Motor neuron (in vitro differentiated cells): ENCODE measurements at regions not wholly inside any gene's neighbourhood (a gene's known extent, or its start where the extent isn't known, plus 50 kb on each side); places are given as distances from the start of the nearest gene placed in this dataset.
A peak's percentile ranks its signal among the peaks of the same experiment; 100 is the strongest.

Source experiments
- ATAC-seq, 8 experiments: fragments of 200-7000 bp; cut with Tn5 transposase; replicated peaks in 6 of 8; 2 replicates each; pipeline ENCODE4 v1.8.0; 2021; ENCODE audit warnings: mild to moderate bottlenecking in 8 of 8, moderate library complexity in 8 of 8
- H3K27ac ChIP-seq, 2 donors: fragments of 250-450 bp; sonication (Bioruptor Pico); 2 replicates each; pipeline ENCODE4 v1.9.0; 2021; ENCODE audit warnings: antibody characterized with exemption in 2 of 2, mild to moderate bottlenecking in 2 of 2, moderate library complexity in 1 of 2
- H3K4me1 ChIP-seq, 2 donors: fragments of 250-450 bp; sonication (Bioruptor Pico); replicated peaks in 1 of 2; 2 replicates each; pipeline ENCODE4 v1.6.1; 2021; ENCODE audit warnings: antibody characterized with exemption in 2 of 2, mild to moderate bottlenecking in 2 of 2, moderate library complexity in 1 of 2
- H3K4me3 ChIP-seq, 5 donors: fragments of 250-450 bp; sonication (Bioruptor Pico); 2 replicates each; pipeline ENCODE4 v1.9.0; 2021; ENCODE audit warnings: antibody characterized with exemption in 5 of 5, mild to moderate bottlenecking in 5 of 5, moderate library complexity in 4 of 5
- WGBS, 10 experiments: fragments of 450-650 bp; shearing (Covaris generic); methylation state at CpG; one replicate each; pipeline ENCODE4 v1.0.0; 2022; 5-methylcytosine and 5-hydroxymethylcytosine counted together
- in situ Hi-C, 9 experiments: fragments of 400-800 bp; cut with MboI; loops; one replicate each; pipeline ENCODE4 v1.15.0; 2021; ENCODE audit warnings: low sequenced_read_pairs in 9 of 9, low pct_unique_long_range_greater_than_20kb in 2 of 9; ENCODE audit not compliant: unreplicated experiment in 9 of 9

- ATAC-seq: no peak
- in situ Hi-C loops: loop anchor here in 4 of 9 experiments (25.0 kb wide), 2 partner anchors 132 to 682 kb away; partner anchors contain the start of gene ATP1B1 (in 1 of the 4)
- WGBS, 10 experiments: 54 to 95% (median 85%) methylated on average over 1 to 12 of the region's 13 CpGs; no CpG with 5 or more reads in 2 of the 10 experiments
- Histone ChIP-seq H3K27ac (no peak overlapping the region), H3K4me1 (peaks cover 15 to 23% of the 10 kb centered on the region in 2 donors), H3K4me3 (no peak overlapping the region)
Measured at GRCh38 chr1:168430321-168430720, 113.5 kb downstream of the XCL2 start.

DNA sequence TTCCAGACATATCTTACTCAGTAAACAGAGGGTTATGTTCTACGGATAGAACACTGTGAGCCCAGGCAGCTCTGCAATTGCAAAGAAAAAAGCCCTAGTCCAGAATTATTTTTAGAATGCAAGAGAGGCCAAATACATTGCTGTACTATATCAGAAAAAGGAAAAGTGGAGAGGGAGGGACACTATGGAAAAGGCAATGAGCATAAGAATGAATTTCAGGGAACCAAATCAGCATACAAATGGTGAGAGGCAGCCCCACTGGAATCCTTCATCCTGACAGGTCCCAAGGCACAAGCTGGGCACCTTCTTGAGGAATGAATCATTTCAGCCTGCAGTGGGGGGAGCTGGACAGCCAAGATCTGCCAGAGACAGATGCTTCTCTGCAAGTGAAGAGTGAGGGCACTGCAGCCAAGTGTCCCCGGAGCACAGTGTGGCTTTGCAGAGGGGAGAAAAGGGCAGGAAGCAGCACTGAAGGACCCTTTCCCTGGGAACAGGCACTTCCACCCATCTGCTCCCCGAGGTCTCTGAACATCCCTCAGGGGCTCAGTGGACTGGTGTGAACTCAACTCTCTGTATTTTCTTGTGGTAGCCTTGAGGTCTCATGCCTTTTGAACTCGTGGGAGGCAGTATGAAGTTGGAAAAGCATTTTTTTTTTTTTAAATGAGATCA lies 115.6 kb downstream of the XCL2 start:
- 0 to 43% (median 3%) methylated on average over 1 to 3 of the region's 4 CpGs; no CpG with 5 or more reads in 2 of the 10 experiments for WGBS, 10 experiments
- H3K4me1 ChIP-seq: peaks cover 15 to 23% of the 10 kb centered on the region in 2 donors
- no peak overlapping the region for H3K4me3 ChIP-seq
- in situ Hi-C loops: loop anchor here in 4 of 9 experiments (25.0 kb wide), 2 partner anchors 134 to 684 kb away; partner anchors contain the start of gene ATP1B1 (in 1 of the 4)
- H3K27ac ChIP-seq: peak overlapping the region; percentile 18 to 71
- ATAC-seq: peak in 7 of 8 experiments; percentile 65 to 98 (median 94)

- in situ Hi-C loops: loop anchor here in 4 of 9 experiments (25.0 kb wide), 2 partner anchors 135 to 685 kb away; partner anchors contain the start of gene ATP1B1 (in 1 of the 4)
- peaks cover 22 to 23% of the 10 kb centered on the region in 2 donors for H3K4me1 ChIP-seq
- H3K4me3 ChIP-seq: no peak overlapping the region
- 20 to 100% (median 75%) methylated on average over 1 of the region's 1 CpG; no CpG with 5 or more reads in 5 of the 10 experiments for WGBS, 10 experiments
- ATAC-seq: no peak
- H3K27ac ChIP-seq: no peak overlapping the region
Measured at GRCh38 chr1:168427051-168427450, 116.7 kb downstream of the XCL2 start.

DNA sequence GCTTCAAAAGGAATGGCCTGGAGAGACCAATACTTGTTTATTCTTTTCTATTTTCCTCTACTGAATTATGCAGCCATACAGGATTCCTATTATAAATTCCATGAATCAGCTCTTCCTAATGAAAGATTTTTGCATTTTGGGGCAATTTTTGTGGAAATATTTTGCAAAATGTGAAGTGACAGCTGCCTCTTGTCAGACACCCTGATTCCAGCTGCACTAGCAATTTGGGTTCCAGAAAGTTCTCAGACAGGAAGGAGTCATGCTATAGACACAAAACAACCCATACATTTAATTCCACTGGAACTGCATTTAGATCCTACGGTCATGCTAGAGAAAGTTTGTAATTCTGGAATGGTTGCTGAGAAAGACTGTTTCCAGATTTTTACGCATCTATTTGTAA lies 119.5 kb downstream of the XCL2 start:
- ATAC-seq: no peak
- WGBS, 10 experiments: 0 to 100% (median 59%) methylated on average over 1 to 2 of the region's 2 CpGs; no CpG with 5 or more reads in 2 of the 10 experiments
- H3K27ac ChIP-seq: no peak overlapping the region
- no peak overlapping the region for H3K4me3 ChIP-seq
- in situ Hi-C loops: no loop called here
- H3K4me1 ChIP-seq: peaks cover 22 to 23% of the 10 kb centered on the region in 2 donors

GRCh38 chr1:168422203-168422847 lies 121.5 kb downstream of the XCL2 start:
- H3K4me3 ChIP-seq: no peak overlapping the region
- WGBS, 10 experiments: 43 to 87% (median 71%) methylated on average over 1 of the region's 1 CpG; no CpG with 5 or more reads in 4 of the 10 experiments
- in situ Hi-C loops: no loop called here
- peaks cover 6 to 9% of the 10 kb centered on the region in 2 donors for H3K4me1 ChIP-seq
- H3K27ac ChIP-seq: no peak overlapping the region
- no peak for ATAC-seq

GRCh38 chr1:168421399-168422004 lies 122.3 kb downstream of the XCL2 start:
- in situ Hi-C loops: no loop called here
- no peak for ATAC-seq
- 40 to 100% (median 82%) methylated on average over 1 to 3 of the region's 3 CpGs; no CpG with 5 or more reads in 1 of the 10 experiments for WGBS, 10 experiments

DNA sequence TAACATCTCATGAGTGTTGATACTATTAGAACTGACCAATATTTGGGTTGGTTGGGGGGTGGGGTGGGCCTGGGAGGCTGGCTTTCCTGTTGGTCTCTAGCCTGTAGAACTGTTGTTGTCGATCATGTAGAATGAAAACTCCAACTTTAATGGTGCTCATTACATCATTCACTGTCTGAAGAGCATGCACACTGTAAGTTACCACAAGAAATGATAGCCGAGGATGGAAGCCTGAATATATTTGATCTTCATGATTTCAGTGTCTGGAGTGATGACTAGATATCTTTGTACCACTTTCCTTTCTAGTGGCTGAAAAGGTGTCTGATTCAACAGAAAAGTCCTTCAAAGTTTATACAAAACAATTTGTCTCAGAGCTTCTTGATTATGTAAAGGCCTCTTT lies 123.6 kb downstream of the XCL2 start:
- 33 to 100% (median 79%) methylated on average over 1 to 2 of the region's 2 CpGs; no CpG with 5 or more reads in 2 of the 10 experiments for WGBS, 10 experiments
- no peak for ATAC-seq
- in situ Hi-C loops: no loop called here
- no peak overlapping the region for H3K27ac ChIP-seq
- no peak overlapping the region for H3K4me3 ChIP-seq
- peaks cover 0 to 6% of the 10 kb centered on the region in 2 donors for H3K4me1 ChIP-seq

More at GRCh38 chr1:168421399-168422004, 122.3 kb downstream of the XCL2 start:
- H3K4me3 ChIP-seq: no peak overlapping the region
- H3K27ac ChIP-seq: no peak overlapping the region
- peaks cover under 1 to 6% of the 10 kb centered on the region in 2 donors for H3K4me1 ChIP-seq

GRCh38 chr1:168419736-168420135 lies 124.1 kb downstream of the XCL2 start:
- peak in 1 of 8 experiments; percentile 25 for ATAC-seq
- H3K27ac ChIP-seq: no peak overlapping the region
- H3K4me3 ChIP-seq: no peak overlapping the region
- peaks cover 0 to 6% of the 10 kb centered on the region in 2 donors for H3K4me1 ChIP-seq
- in situ Hi-C loops: no loop called here
- 34 to 100% (median 84%) methylated on average over 1 to 4 of the region's 4 CpGs for WGBS, 10 experiments

DNA sequence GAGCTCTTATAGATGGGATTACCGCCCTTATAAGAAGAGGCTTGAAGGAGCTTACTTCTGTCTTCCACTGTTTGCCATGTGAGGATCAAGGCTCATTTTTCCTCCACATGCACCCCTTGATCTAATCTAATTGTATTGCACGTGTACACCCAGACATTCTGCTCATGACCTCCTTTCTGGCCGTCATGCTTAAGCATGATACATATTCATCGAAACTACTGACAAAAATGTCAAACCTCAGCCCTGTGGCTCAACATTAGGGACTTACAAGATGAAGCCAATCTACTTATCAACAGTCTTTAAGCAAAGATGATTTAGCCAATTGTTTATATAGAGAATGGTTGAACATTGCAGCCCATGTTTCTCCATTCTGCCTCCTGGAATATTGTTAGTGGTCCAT lies 127.6 kb downstream of the XCL2 start:
- Histone ChIP-seq H3K4me3 (no peak overlapping the region), H3K4me1 (no peaks in the 10 kb centered on the region), H3K27ac (no peak overlapping the region)
- ATAC-seq: no peak
- WGBS, 10 experiments: 26 to 100% (median 91%) methylated on average over 1 to 4 of the region's 4 CpGs; no CpG with 5 or more reads in 2 of the 10 experiments
- in situ Hi-C loops: no loop called here

DNA sequence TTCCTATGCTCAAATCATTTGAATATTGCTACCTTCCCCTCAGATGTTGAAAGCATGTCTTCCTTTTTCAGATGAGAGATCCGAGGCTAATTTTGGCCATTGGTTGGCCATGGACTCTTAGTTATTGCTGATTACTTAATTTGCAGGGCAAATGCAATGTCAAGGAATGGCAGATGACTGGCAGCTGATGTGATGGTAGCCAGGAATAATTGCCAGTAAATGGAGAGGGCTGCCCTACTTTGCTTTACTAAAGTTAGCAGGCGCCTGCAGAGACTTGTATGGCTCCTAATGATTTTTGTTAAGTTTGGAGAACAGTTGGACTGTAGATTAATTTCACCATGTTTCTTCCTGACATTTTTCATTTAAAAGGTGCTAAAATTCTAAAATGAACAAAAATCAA lies 128.9 kb downstream of the XCL2 start:
- no peak overlapping the region for H3K27ac ChIP-seq
- 57 to 100% (median 80%) methylated on average over 1 to 2 of the region's 2 CpGs; no CpG with 5 or more reads in 3 of the 10 experiments for WGBS, 10 experiments
- in situ Hi-C loops: no loop called here
- ATAC-seq: no peak
- H3K4me3 ChIP-seq: no peak overlapping the region
- H3K4me1 ChIP-seq: no peaks in the 10 kb centered on the region

DNA sequence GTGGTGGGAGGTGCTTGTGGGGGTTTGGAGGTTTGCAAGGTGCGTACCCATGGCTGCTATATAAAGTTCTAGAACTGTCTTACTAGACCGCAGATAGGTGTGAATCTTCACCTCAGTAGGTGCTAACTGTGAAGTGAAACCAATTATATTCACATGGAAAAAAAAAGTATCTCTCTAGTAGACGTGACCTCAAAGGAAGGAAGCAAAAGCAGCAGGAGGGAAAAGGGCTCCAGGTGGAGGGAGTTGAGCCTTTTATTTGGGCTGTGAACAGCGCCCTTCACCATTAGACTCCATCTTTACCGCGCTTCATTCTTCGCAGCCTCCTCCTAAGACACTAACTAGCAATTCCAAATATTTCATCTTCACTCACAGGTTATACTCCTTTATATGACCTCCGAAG lies 129.8 kb downstream of the TBX19 start:
- Histone ChIP-seq H3K4me3 (no peak overlapping the region), H3K27ac (no peak overlapping the region), H3K4me1 (peaks cover 4% of the 10 kb centered on the region in 2 donors)
- WGBS, 10 experiments: 67 to 100% (median 94%) methylated on average over 3 to 8 of the region's 8 CpGs; no CpG with 5 or more reads in 2 of the 10 experiments
- in situ Hi-C loops: no loop called here
- no peak for ATAC-seq

DNA sequence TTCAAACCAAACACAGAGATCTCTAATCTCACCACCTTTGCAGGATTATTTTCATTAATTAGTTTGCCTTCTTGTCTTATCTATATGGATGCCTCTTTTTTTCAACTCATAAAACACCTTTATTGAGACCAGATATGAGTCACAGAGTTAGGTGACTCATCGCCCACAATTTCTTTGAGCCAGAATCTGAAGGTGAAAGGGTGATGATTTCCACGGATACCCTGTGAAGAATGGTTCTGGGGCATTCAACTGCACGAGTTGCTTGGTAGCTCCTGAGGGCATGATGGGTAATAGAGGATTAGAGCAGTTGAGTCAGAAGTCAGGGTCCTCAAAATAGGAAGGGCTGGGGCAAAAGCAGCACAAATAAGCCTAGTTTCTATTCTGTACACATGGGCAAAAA lies 128.2 kb downstream of the TBX19 start:
- Histone ChIP-seq H3K4me1 (peaks cover 4% of the 10 kb centered on the region in 2 donors), H3K4me3 (no peak overlapping the region), H3K27ac (no peak overlapping the region)
- peak in 5 of 8 experiments; percentile 86 to 99 (median 94) for ATAC-seq
- WGBS, 10 experiments: 10 to 65% (median 33%) methylated on average over 1 to 3 of the region's 3 CpGs; no CpG with 5 or more reads in 2 of the 10 experiments
- in situ Hi-C loops: no loop called here

GRCh38 chr1:168408539-168408865 lies 127.8 kb downstream of the TBX19 start:
- 28 to 96% (median 89%) methylated on average over 2 to 3 of the region's 3 CpGs; no CpG with 5 or more reads in 1 of the 10 experiments for WGBS, 10 experiments
- no peak overlapping the region for H3K27ac ChIP-seq
- H3K4me1 ChIP-seq: peaks cover 4% of the 10 kb centered on the region in 2 donors
- in situ Hi-C loops: no loop called here
- ATAC-seq: peak in 1 of 8 experiments; percentile 13
- H3K4me3 ChIP-seq: no peak overlapping the region
